NCI-H2081 (cell line): ENCODE measurements at regions not wholly inside any gene's neighbourhood (a gene's known extent, or its start where the extent isn't known, plus 50 kb on each side); places are given as distances from the start of the nearest gene placed in this dataset.
"Not testable (repeated sequence)": the region's sequence is repeated elsewhere in the genome, so short reads cannot be mapped to it uniquely, and the experiment has no call there.

Source experiments
- DNase-seq, 2 experiments: peaks; one replicate each; lab custom pipeline; 2025; lab: John Stamatoyannopoulos, UW

- no peak for DNase-seq
These were observed 83.6 kb upstream of the EXOC2 start for GRCh38 chr6:776528-776931.

GRCh38 chr6:775863-776262 lies 82.9 kb upstream of the EXOC2 start:
- no peak for DNase-seq

GRCh38 chr6:771683-772082 lies 78.7 kb upstream of the EXOC2 start:
- not testable (repeated sequence) for DNase-seq

GRCh38 chr6:767755-768512 lies 75.0 kb upstream of the EXOC2 start:
- no peak for DNase-seq

GRCh38 chr6:766625-767024 lies 73.7 kb upstream of the EXOC2 start:
- DNase-seq: no peak

GRCh38 chr6:761997-762396 lies 69.1 kb upstream of the EXOC2 start:
- no peak for DNase-seq

GRCh38 chr6:760982-761955 lies 68.3 kb upstream of the EXOC2 start:
- DNase-seq: no peak

GRCh38 chr6:759729-760128 lies 66.8 kb upstream of the EXOC2 start:
- no peak for DNase-seq

- DNase-seq: no peak
These were observed 63.3 kb upstream of the EXOC2 start for GRCh38 chr6:756224-756623.

- DNase-seq: no peak
These were observed 61.3 kb upstream of the EXOC2 start for GRCh38 chr6:754202-754601.

GRCh38 chr6:753486-753885 lies 60.5 kb upstream of the EXOC2 start:
- no peak for DNase-seq

GRCh38 chr6:752438-752837 lies 59.5 kb upstream of the EXOC2 start:
- no peak for DNase-seq

GRCh38 chr6:751765-752164 lies 58.8 kb upstream of the EXOC2 start:
- DNase-seq: peak in 1 of 2 experiments; percentile 15

GRCh38 chr6:747921-748320 lies 55.0 kb upstream of the EXOC2 start:
- no peak for DNase-seq

- DNase-seq: no peak
These were observed 54.1 kb upstream of the EXOC2 start for GRCh38 chr6:747028-747427.

- peak in 1 of 2 experiments; percentile 31 for DNase-seq
These were observed 51.9 kb upstream of the EXOC2 start for GRCh38 chr6:744666-745353.

- DNase-seq: no peak
These were observed 50.6 kb upstream of the EXOC2 start for GRCh38 chr6:743320-744096.
